Stimulated activated CD8-positive, alpha-beta memory T cell treated with anti-CD3 and anti-CD28 coated beads, Interleukin-7, amount 100 ng/mL, for 24 hours (primary cell): ENCODE measurements at regions not wholly inside any gene's neighbourhood (a gene's known extent, or its start where the extent isn't known, plus 50 kb on each side); places are given as distances from the start of the nearest gene placed in this dataset.
"Not testable (repeated sequence)": the region's sequence is repeated elsewhere in the genome, so short reads cannot be mapped to it uniquely, and the experiment has no call there.

Experiments used
- DNase-seq: peaks from one replicate; pipeline ENCODE4 v3.0.0-alpha.2; 2020; ENCODE audit warnings: low read depth

- no peak for DNase-seq
These were observed 257.7 kb downstream of the BTG1 start for GRCh38 chr12:91887957-91888356.

- no peak for DNase-seq
These were observed 259.6 kb downstream of the BTG1 start for GRCh38 chr12:91885851-91886731.

GRCh38 chr12:91884230-91884629, 261.4 kb downstream of the BTG1 start:
- no peak for DNase-seq

GRCh38 chr12:91883811-91884210, 261.8 kb downstream of the BTG1 start:
- DNase-seq = no peak

GRCh38 chr12:91882910-91883309, 262.7 kb downstream of the BTG1 start:
- DNase-seq = no peak

- no peak for DNase-seq
These were observed 265.1 kb downstream of the BTG1 start for GRCh38 chr12:91880528-91880927.

- no peak for DNase-seq
These were observed 268.0 kb downstream of the BTG1 start for GRCh38 chr12:91877456-91878235.

GRCh38 chr12:91877022-91877421, 268.6 kb downstream of the BTG1 start:
- peak; percentile 53 for DNase-seq

GRCh38 chr12:91875671-91876070, 270.0 kb downstream of the BTG1 start:
- not testable (repeated sequence) for DNase-seq

- DNase-seq = no peak
These were observed 271.4 kb downstream of the BTG1 start for GRCh38 chr12:91874086-91874865.

- no peak for DNase-seq
These were observed 273.9 kb downstream of the BTG1 start for GRCh38 chr12:91871751-91872150.

GRCh38 chr12:91870872-91871707, 274.6 kb downstream of the BTG1 start:
- DNase-seq = no peak

GRCh38 chr12:91868054-91868453, 277.6 kb downstream of the BTG1 start:
- DNase-seq = no peak

- DNase-seq = no peak
These were observed 279.1 kb downstream of the BTG1 start for GRCh38 chr12:91866566-91866965.

- no peak for DNase-seq
These were observed 281.9 kb downstream of the BTG1 start for GRCh38 chr12:91863702-91864101.

- DNase-seq = no peak
These were observed 284.1 kb downstream of the BTG1 start for GRCh38 chr12:91861554-91861953.

- no peak for DNase-seq
These were observed 286.3 kb downstream of the BTG1 start for GRCh38 chr12:91859347-91859746.

- DNase-seq = no peak
These were observed 287.7 kb downstream of the BTG1 start for GRCh38 chr12:91857813-91858542.

- DNase-seq = no peak
These were observed 290.9 kb downstream of the BTG1 start for GRCh38 chr12:91854725-91855124.

- no peak for DNase-seq
These were observed 292.1 kb downstream of the BTG1 start for GRCh38 chr12:91853350-91854127.
